PC-3 (cell line): ENCODE measurements at regions not wholly inside any gene's neighbourhood (a gene's known extent, or its start where the extent isn't known, plus 50 kb on each side); places are given as distances from the start of the nearest gene placed in this dataset.
"Not testable (repeated sequence)": the region's sequence is repeated elsewhere in the genome, so short reads cannot be mapped to it uniquely, and the experiment has no call there.

Experiments
- ATAC-seq: fragments of 200-7000 bp; cut with Tn5 transposase; 2 replicates; pipeline ENCODE4 v1.9.1; 2020; ENCODE audit warnings: mild to moderate bottlenecking, moderate library complexity
- BruUV-seq: library from RNA; stranded (reverse); fragments of 400-500 nt; replicated peaks from 2 replicates; lab custom pipeline; 2021; lab: Mats Ljungman, UMichigan
- CTCF ChIA-PET: fragments of 300-600 bp; sonication (Branson Sonifier 250); formaldehyde crosslinking; loops from one replicate; lab custom pipeline; 2022; ENCODE audit warnings: antibody characterized with exemption; lab: Charles Lee
- POLR2A ChIA-PET: fragments of 300-600 bp; sonication (Branson Sonifier 250); formaldehyde crosslinking; loops from one replicate; lab custom pipeline; 2022; ENCODE audit warnings: antibody characterized with exemption; ENCODE audit not compliant: unreplicated experiment; lab: Charles Lee
- DNase-seq: peaks from one replicate; pipeline ENCODE4 v3.0.0-alpha.2; 2015
- H2AFZ ChIP-seq: fragments of 300-600 bp; sonication (generic); 2 replicates; pipeline ENCODE4 v1.6.0; 2016; ENCODE audit warnings: antibody characterized with exemption, low read length
- H3F3A ChIP-seq: fragments of 300-600 bp; sonication (generic); one replicate; pipeline ENCODE4 v1.6.0; 2017; ENCODE audit warnings: antibody characterized with exemption, low read length, control low read depth, mild to moderate bottlenecking; ENCODE audit not compliant: unreplicated experiment
- H3K27ac ChIP-seq: fragments of 300-600 bp; sonication (generic); 2 replicates; pipeline ENCODE4 v1.5.1; 2016; ENCODE audit warnings: mild to moderate bottlenecking, low read length
- H3K27me3 ChIP-seq: fragments of 300-600 bp; sonication (generic); 2 replicates; pipeline ENCODE4 v1.6.1; 2016; ENCODE audit warnings: low read length, mixed read lengths
- H3K36me3 ChIP-seq: fragments of 300-600 bp; sonication (generic); 2 replicates; pipeline ENCODE4 v1.6.1; 2016; ENCODE audit warnings: low read depth, mixed run types, low read length, mixed read lengths
- H3K4me1 ChIP-seq: fragments of 300-600 bp; sonication (generic); 2 replicates; pipeline ENCODE4 v1.5.1; 2016; ENCODE audit warnings: low read length; ENCODE audit not compliant: insufficient read depth
- H3K4me2 ChIP-seq: fragments of 300-600 bp; sonication (generic); 2 replicates; pipeline ENCODE4 v1.6.0; 2016; ENCODE audit warnings: low read length
- H3K4me3 ChIP-seq: fragments of 300-600 bp; sonication (generic); 2 replicates; pipeline ENCODE4 v1.5.1; 2016; ENCODE audit warnings: mild to moderate bottlenecking, low read length, mixed read lengths
- H3K79me2 ChIP-seq: fragments of 300-600 bp; sonication (generic); 2 replicates; pipeline ENCODE4 v1.6.1; 2017; ENCODE audit warnings: low read length, mixed read lengths
- H3K9ac ChIP-seq: fragments of 300-600 bp; sonication (generic); 2 replicates; pipeline ENCODE4 v1.6.0; 2016; ENCODE audit warnings: mild to moderate bottlenecking, low read length
- H3K9me2 ChIP-seq: fragments of 300-600 bp; sonication (generic); replicated peaks from 2 replicates; pipeline ENCODE4 v1.6.1; 2016; ENCODE audit warnings: mixed run types, low read length, mixed read lengths
- H3K9me3 ChIP-seq: fragments of 300-600 bp; sonication (generic); 2 replicates; pipeline ENCODE4 v1.6.1; 2016; ENCODE audit warnings: low read length, mixed read lengths
- H4K20me1 ChIP-seq: fragments of 300-600 bp; sonication (generic); 2 replicates; pipeline ENCODE4 v1.6.1; 2016; ENCODE audit warnings: low read length, mixed read lengths
- intact Hi-C: fragments of 100-400 bp; cut with micrococcal nuclease; formaldehyde crosslinking; loops from 2 replicates; pipeline ENCODE4 v1.9.0; 2023

DNA sequence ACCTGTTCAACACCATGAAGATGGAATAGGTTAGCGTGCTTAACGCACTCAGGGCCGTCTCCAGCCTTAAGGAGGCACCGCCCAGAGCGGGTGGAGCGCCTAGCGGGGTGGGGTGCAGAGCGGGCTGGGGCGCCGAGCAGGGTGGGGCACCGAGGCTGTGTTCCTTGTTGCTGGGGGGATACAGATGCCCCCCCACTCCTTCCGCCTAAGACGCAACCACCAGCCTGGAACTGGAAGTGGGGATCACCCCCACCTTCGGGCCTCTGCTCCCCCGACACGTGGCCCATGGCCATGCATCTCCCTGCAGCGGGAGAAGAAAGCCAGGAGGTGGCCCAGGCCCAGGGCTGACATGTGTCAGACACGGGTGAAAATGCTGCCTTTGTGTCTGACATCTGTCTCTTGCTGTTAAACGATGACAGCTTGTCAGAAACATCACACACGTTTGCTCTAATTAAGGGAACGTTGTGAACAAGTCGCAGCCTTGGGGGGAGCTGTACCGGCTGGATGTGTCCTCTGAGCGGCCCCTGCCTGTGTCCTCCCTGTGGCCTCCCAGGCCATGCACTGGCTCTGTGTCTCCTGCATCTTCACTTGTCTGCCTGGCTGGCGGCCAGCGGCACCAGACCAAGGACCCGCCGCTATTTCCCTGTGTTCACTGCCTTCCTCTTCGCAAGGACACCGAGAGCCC, 192.5 kb downstream of the LAT start:
- H3K4me1 ChIP-seq, H2AFZ ChIP-seq, H3K79me2 ChIP-seq, H3K4me2 ChIP-seq, CTCF ChIA-PET, H3K9me2 ChIP-seq, H3K9me3 ChIP-seq, H3K27ac ChIP-seq, H3F3A ChIP-seq, H3K36me3 ChIP-seq, H3K4me3 ChIP-seq, intact Hi-C loops, BruUV-seq, ATAC-seq, H4K20me1 ChIP-seq, H3K27me3 ChIP-seq, POLR2A ChIA-PET, H3K9ac ChIP-seq, DNase-seq: not testable (repeated sequence)

DNA sequence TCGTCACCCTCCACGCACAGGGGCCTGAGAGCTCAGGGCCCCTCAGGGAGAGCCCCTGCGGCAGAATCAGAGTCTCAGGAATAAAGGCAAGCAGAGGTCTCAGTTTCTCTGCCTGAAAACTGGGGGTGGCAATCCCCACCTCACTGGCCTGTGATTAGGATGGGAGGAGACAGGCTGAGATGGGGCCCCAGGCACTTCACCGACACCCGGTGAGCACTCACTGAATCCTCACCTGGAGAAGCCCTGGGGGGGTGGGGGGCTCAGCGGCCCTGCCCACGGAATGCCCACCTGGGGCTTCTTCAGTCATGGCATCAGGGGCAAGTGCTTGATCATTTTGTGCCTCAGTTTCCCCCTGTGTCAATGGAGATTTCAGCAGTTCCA, 192.0 kb downstream of the LAT start:
- POLR2A ChIA-PET, H4K20me1 ChIP-seq, DNase-seq, H3K36me3 ChIP-seq, H3K27ac ChIP-seq, BruUV-seq, H3K27me3 ChIP-seq, H3K4me1 ChIP-seq, H3K9me3 ChIP-seq, H3K9ac ChIP-seq, H3K79me2 ChIP-seq, H2AFZ ChIP-seq, CTCF ChIA-PET, H3K9me2 ChIP-seq, ATAC-seq, H3K4me2 ChIP-seq, intact Hi-C loops, H3K4me3 ChIP-seq, H3F3A ChIP-seq: not testable (repeated sequence)

DNA sequence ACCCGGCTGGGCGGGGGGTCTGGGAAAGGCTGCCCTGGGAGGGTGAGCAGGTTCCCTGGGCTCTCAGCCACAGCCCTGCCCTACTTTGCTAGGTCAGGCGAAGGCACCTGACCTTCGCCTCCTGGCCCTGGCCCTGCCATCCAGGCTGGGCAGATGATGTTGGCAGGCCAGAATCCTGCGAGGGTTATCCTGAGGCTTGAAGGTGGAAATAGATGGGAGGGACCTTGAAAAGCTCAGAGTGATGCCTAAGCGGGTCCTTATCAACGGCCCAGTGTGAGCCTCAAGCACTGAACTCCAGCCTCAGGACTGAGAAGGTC, 191.3 kb downstream of the LAT start:
- H3K27me3 ChIP-seq, BruUV-seq, POLR2A ChIA-PET, H3K9me2 ChIP-seq, intact Hi-C loops, ATAC-seq, H3K36me3 ChIP-seq, H4K20me1 ChIP-seq, H3K9me3 ChIP-seq, H3K9ac ChIP-seq, H3K4me3 ChIP-seq, H2AFZ ChIP-seq, H3K79me2 ChIP-seq, CTCF ChIA-PET, H3K27ac ChIP-seq, H3K4me2 ChIP-seq, DNase-seq, H3F3A ChIP-seq, H3K4me1 ChIP-seq: not testable (repeated sequence)

DNA sequence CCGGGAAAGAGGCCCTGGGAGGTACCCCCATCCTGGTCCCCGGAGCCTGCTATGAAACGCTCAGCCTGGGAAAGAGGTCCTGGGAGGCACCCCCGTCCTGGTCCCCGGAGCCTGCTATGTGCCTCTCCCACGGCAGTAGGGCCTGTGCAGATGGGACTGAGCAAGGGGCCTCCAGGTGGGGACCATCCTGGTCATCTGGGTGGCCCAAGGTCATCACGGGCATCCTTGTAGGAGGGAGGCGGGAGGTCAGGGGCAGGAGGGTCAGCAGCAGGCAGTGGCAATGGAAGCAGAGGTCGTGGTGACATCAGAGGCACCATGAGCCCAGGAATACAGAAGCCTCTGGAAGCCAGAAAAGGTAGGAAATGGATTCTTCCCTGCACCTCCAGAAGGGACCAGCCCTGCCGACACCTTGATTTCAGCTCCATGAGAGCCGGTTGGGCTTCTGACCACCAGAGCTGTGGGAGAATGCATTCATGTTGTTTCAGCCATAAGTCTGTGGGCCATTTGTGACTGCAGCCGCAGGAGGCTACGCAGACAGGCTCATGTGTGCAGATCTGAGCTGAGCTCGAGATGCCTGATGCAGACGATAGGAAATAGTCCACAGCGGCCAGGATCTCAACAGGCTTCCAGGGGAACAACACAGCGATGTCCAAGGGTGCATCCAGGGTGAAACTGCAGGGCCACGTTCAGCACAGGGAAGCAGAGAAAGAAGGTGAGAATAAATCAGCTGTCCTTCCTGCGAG, 190.7 kb downstream of the LAT start:
- H3K9me3 ChIP-seq, POLR2A ChIA-PET, DNase-seq, H2AFZ ChIP-seq, H3K36me3 ChIP-seq, H3K27me3 ChIP-seq, H3K79me2 ChIP-seq, H3K4me1 ChIP-seq, H3K27ac ChIP-seq, CTCF ChIA-PET, H3K9ac ChIP-seq, H3K4me3 ChIP-seq, ATAC-seq, intact Hi-C loops, BruUV-seq, H4K20me1 ChIP-seq, H3F3A ChIP-seq, H3K9me2 ChIP-seq, H3K4me2 ChIP-seq: not testable (repeated sequence)

DNA sequence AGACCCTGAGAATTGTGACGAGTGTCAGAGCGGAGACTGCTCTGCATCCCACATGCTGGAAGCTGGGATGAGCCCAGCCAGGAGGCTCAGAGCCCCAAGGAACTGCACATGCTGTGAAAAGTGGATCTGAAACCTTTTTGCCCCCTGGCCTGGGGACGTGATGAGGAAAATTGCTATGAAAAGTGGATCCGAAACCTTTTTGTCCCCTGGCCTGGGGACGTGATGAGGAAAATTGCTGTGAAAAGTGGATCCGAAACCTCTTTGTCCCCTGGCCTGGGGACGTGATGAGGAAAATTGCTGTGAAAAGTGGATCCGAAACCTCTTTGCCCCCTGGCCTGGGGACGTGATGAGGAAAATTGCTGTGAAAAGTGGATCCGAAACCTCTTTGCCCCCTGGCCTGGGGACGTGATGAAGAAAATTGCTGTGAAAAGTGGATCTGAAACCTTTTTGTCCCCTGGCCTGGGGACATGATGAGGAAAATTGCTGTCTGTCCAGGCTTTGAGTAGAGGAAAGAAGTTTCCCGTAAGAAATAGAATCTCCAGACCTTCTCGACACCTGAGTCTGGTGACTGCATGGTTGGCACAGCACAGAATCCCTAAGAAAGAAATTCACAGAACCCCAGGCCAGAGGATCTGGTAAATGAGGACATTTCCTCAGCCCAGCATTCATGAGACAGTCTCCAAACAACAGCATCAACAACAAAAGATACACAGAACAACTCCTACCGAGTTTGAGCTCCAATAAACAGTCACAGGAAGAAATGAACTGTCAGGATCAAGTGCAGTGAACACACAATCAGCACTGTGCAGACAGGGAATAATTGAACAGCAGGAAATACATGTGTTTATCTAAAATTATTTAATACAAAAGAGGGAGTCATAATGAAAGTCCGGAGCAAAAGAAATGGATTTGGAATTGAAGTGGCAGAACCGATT, 188.8 kb downstream of the LAT start:
- H4K20me1 ChIP-seq, H3K36me3 ChIP-seq, ATAC-seq, CTCF ChIA-PET, POLR2A ChIA-PET, H3K9me3 ChIP-seq, DNase-seq, H3K9me2 ChIP-seq, H3K4me2 ChIP-seq, BruUV-seq, H3K4me1 ChIP-seq, H3K27ac ChIP-seq, H2AFZ ChIP-seq, intact Hi-C loops, H3K27me3 ChIP-seq, H3K79me2 ChIP-seq, H3K9ac ChIP-seq, H3K4me3 ChIP-seq, H3F3A ChIP-seq: not testable (repeated sequence)

DNA sequence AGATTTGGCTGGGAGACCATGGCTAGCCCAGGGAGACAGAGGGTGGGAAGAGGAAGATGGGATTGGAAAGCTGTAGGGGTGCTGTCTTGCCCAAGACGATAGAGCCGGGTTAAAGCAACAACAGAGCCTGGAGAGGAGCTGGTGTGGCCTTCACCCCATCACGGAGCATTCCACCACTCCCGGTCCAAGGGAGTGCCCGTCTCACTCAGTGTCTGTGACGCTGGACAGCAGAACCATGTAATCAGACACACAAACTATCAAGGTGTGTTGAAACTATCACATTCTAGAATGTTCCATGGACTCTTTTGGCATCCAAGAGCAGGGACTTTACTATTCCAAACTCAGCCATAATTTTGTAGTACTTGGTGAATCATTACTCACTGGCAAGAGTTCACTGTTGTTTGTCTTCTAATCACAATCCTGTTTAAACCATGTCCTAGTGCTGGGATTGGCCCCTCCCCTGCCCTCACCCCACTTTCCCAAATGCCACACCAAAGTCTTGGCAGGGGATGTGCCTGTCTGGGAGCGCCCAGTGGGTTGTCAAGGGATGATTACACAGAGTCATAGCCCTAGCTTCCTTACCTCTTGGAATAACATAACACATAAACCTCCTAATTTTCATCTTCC, 187.4 kb downstream of the LAT start:
- POLR2A ChIA-PET, BruUV-seq, H3K4me1 ChIP-seq, H4K20me1 ChIP-seq, H2AFZ ChIP-seq, H3F3A ChIP-seq, H3K9ac ChIP-seq, H3K27ac ChIP-seq, H3K36me3 ChIP-seq, intact Hi-C loops, H3K27me3 ChIP-seq, H3K4me2 ChIP-seq, DNase-seq, ATAC-seq, CTCF ChIA-PET, H3K79me2 ChIP-seq, H3K9me3 ChIP-seq, H3K4me3 ChIP-seq, H3K9me2 ChIP-seq: not testable (repeated sequence)
